ENCODE measurements at regions not wholly inside any gene's neighbourhood (a gene's known extent, or its start where the extent isn't known, plus 50 kb on each side); places are given as distances from the start of the nearest gene placed in this dataset.

DNA sequence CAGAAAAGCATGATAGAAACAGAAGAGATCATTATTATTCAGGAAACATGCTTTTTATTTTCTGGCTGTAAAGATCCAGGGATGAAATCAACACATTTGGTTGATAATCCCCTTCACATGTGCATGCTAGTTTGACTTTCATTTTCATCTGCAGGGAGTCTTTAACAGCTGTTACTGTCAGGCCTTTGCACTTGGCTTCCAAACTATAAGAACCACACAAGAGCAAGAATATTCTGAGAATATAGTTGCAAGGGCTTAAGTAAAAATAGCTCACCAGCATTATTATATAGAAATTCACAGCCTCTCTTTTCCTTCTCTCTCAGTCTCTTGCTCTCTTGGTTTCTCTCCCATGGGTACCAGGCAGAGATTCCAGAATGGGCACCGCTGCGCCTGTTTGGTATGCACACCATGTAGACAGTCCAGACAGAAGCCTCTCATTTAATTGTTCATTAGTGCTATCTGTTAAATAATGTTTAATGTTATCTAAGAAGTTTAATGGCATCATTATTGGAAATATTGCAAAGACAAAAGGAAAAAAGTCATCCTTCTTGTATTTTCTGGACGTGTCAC is 622.3 kb upstream of the PLXNA2 start:
- TF ChIP-seq EGR1 (IDR thresholded peaks at IDR 0.05) (no peak), YY1 (IDR thresholded peaks at IDR 0.05; ENCODE audit: low read depth) (no peak), CEBPB (IDR thresholded peaks at IDR 0.05) (no peak), EP300 (IDR thresholded peaks at IDR 0.05; ENCODE audit: borderline replicate concordance) (no peak), RAD21 (IDR thresholded peaks at IDR 0.05; ENCODE audit: low read depth) (no peak)
- TF ChIP-seq, protein P1, sequence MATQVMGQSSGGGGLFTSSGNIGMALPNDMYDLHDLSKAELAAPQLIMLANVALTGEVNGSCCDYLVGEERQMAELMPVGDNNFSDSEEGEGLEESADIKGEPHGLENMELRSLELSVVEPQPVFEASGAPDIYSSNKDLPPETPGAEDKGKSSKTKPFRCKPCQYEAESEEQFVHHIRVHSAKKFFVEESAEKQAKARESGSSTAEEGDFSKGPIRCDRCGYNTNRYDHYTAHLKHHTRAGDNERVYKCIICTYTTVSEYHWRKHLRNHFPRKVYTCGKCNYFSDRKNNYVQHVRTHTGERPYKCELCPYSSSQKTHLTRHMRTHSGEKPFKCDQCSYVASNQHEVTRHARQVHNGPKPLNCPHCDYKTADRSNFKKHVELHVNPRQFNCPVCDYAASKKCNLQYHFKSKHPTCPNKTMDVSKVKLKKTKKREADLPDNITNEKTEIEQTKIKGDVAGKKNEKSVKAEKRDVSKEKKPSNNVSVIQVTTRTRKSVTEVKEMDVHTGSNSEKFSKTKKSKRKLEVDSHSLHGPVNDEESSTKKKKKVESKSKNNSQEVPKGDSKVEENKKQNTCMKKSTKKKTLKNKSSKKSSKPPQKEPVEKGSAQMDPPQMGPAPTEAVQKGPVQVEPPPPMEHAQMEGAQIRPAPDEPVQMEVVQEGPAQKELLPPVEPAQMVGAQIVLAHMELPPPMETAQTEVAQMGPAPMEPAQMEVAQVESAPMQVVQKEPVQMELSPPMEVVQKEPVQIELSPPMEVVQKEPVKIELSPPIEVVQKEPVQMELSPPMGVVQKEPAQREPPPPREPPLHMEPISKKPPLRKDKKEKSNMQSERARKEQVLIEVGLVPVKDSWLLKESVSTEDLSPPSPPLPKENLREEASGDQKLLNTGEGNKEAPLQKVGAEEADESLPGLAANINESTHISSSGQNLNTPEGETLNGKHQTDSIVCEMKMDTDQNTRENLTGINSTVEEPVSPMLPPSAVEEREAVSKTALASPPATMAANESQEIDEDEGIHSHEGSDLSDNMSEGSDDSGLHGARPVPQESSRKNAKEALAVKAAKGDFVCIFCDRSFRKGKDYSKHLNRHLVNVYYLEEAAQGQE (IDR thresholded peaks at IDR 0.05; ENCODE audit: low read depth), result no peak

All from Ishikawa (cell line).